Cardiac muscle cell (in vitro differentiated cells and primary cell): ENCODE measurements at regions not wholly inside any gene's neighbourhood (a gene's known extent, or its start where the extent isn't known, plus 50 kb on each side); places are given as distances from the start of the nearest gene placed in this dataset.

Source experiments
- DNase-seq, 2 donors: peaks; one replicate each; pipeline versions ENCODE4 v3.0.0 to v3.0.0-alpha.2; 2010 to 2017; ENCODE audit warnings: low read depth in 1 of 2, low spot score in 1 of 2
- H3K27ac ChIP-seq: fragments of 200-600 bp; sonication (generic); 2 replicates; pipeline ENCODE4 v1.5.1; 2016
- H3K27me3 ChIP-seq: fragments of 200-600 bp; sonication (generic); 2 replicates; pipeline ENCODE4 v1.6.0; 2016; ENCODE audit warnings: control low read depth
- H3K36me3 ChIP-seq: fragments of 200-600 bp; sonication (generic); 2 replicates; pipeline ENCODE4 v1.5.1; 2016; ENCODE audit warnings: control low read depth
- H3K4me1 ChIP-seq: fragments of 200-600 bp; sonication (generic); 2 replicates; pipeline ENCODE4 v1.8.1; 2017; ENCODE audit warnings: low read depth, mild to moderate bottlenecking, mixed run types
- H3K4me3 ChIP-seq: fragments of 200-600 bp; sonication (generic); 2 replicates; pipeline ENCODE4 v1.5.1; 2016; ENCODE audit warnings: mild to moderate bottlenecking
- H3K9me3 ChIP-seq: fragments of 200-600 bp; sonication (generic); 2 replicates; pipeline ENCODE4 v1.5.1; 2017; ENCODE audit warnings: low read depth, mild to moderate bottlenecking, control low read depth
- TF ChIP-seq, protein P1 (sequence below): IDR thresholded peaks from 2 replicates; pipeline ENCODE4 v1.5.1; 2012; ENCODE audit warnings: low read depth, mild to moderate bottlenecking, low read length

DNA sequence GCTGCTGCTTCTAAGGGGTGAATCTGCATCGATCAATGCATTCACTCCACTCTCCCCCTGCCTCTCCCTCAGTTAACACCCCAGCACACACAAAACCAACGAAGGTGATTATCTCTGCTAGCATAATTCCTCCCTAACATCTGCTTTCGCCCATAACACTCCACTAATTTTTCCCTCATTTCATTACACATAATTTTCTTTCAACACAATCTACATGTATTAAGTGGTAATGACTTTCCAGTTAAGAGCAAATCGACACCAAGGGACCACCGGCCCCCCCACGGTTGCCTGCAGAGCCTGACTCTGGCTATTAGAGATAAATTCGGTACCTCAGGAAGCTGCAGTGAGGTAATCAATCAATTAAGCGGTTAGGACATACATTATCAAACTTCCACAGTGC is 1115.6 kb downstream of the BCL11B start:
- Histone ChIP-seq H3K36me3 (no peaks in the 10 kb centered on the region), H3K9me3 (no peaks in the 10 kb centered on the region), H3K4me1 (no peaks in the 10 kb centered on the region), H3K4me3 (no peak overlapping the region), H3K27me3 (no peaks in the 10 kb centered on the region), H3K27ac (no peak overlapping the region)
- DNase-seq, result no peak
- TF ChIP-seq, protein P1, sequence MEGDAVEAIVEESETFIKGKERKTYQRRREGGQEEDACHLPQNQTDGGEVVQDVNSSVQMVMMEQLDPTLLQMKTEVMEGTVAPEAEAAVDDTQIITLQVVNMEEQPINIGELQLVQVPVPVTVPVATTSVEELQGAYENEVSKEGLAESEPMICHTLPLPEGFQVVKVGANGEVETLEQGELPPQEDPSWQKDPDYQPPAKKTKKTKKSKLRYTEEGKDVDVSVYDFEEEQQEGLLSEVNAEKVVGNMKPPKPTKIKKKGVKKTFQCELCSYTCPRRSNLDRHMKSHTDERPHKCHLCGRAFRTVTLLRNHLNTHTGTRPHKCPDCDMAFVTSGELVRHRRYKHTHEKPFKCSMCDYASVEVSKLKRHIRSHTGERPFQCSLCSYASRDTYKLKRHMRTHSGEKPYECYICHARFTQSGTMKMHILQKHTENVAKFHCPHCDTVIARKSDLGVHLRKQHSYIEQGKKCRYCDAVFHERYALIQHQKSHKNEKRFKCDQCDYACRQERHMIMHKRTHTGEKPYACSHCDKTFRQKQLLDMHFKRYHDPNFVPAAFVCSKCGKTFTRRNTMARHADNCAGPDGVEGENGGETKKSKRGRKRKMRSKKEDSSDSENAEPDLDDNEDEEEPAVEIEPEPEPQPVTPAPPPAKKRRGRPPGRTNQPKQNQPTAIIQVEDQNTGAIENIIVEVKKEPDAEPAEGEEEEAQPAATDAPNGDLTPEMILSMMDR, result no peak

DNA sequence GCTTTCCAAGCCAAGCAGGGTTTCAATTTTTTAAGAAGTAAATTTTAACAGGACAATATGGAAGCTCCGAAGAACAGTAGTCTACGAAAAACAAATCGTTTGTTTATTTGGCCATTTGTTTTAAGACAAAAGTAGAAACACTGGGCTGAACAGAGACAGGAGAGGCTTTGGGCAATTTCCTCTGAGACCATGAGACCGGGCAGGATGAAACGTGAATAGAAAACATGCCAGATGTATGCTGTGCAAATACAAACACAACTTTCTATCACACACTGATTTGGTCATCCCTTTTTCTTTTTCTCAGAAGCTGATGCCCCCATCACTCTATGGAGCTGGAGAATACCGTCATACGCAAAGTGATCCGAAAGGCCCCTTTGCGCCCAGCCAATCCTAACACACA is 1111.1 kb downstream of the BCL11B start:
- DNase-seq, result no peak
- H3K4me3 ChIP-seq, result no peak overlapping the region
- TF ChIP-seq, protein P1, result no peak
- no peaks in the 10 kb centered on the region for H3K36me3 ChIP-seq
- H3K27ac ChIP-seq, result no peak overlapping the region
- H3K27me3 ChIP-seq, result no peaks in the 10 kb centered on the region
- H3K9me3 ChIP-seq, result no peaks in the 10 kb centered on the region
- H3K4me1 ChIP-seq, result no peaks in the 10 kb centered on the region

DNA sequence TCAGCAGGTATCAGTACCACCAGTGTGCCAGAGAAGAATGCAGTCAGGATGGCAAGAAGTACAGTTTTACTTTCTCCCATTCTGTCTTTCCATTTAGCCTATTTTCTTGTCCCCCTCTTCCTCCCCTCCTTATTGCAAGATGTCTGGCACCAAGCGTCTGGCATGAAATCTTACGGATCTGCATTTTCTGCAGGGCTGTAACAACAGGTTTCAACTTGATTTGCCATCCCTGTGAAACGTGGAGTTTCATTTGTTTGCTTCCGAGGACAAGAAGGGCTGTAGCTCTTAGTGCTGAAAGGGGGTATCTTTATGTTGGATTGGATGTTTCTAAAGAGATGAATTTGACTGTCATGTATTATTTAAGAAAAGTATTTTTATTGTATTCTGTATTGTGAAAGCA is 1110.6 kb downstream of the BCL11B start:
- H3K36me3 ChIP-seq, result no peaks in the 10 kb centered on the region
- TF ChIP-seq, protein P1, result no peak

DNA sequence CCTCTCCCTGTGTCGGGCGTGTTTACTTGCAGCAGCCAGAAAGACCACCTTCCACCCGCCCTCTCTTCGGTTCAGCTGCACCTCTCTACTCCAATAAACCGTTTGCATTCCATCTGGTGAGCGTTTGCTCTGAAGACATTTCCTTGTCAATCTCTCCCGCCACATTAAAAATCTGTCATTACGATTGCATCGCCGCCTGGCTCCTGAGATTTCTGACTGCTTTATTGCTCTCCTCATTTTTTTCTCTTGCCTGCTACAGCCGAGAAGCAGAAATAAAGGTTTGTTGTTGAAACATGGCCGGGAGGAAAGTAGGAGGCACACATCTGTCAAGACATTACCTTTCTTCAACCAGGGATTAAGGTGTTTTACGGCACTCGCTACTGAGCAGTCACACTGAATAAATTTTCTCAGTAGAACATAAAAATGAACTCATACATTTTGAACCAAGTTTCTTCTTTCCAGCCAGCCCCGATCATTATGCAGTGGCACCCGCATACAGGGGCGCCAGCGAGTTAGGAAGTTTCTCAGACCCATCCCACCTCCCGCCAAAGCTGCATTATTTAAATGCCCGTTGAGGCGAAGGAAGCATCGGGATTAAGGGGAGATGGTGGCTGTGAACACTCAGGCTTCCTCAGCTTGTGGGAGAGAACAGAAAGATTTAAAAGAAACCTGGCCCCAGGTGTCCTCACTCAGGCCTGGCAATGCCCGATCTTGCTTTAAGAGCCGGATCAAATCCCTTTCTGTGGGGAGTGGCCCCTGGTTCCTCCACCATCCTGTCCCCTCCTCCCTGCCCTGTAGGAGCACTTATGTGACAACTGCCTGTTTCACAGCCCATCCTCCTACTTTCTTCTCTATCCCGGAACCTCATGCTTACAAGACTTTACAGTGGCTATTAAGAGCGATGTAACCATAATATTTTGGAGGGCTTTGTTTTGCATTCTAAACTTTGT is 1108.9 kb downstream of the BCL11B start:
- Histone ChIP-seq H3K4me1 (no peaks in the 10 kb centered on the region), H3K27ac (no peak overlapping the region), H3K36me3 (no peaks in the 10 kb centered on the region), H3K4me3 (no peak overlapping the region), H3K27me3 (no peaks in the 10 kb centered on the region), H3K9me3 (no peaks in the 10 kb centered on the region)
- TF ChIP-seq, protein P1, result no peak
- DNase-seq, result no peak

More for the DNA sequence above, 1110.6 kb downstream of the BCL11B start:
- H3K4me1 ChIP-seq, result no peaks in the 10 kb centered on the region
- H3K4me3 ChIP-seq, result no peak overlapping the region
- no peak for DNase-seq
- H3K27ac ChIP-seq, result no peak overlapping the region
- H3K9me3 ChIP-seq, result no peaks in the 10 kb centered on the region
- H3K27me3 ChIP-seq, result no peaks in the 10 kb centered on the region

DNA sequence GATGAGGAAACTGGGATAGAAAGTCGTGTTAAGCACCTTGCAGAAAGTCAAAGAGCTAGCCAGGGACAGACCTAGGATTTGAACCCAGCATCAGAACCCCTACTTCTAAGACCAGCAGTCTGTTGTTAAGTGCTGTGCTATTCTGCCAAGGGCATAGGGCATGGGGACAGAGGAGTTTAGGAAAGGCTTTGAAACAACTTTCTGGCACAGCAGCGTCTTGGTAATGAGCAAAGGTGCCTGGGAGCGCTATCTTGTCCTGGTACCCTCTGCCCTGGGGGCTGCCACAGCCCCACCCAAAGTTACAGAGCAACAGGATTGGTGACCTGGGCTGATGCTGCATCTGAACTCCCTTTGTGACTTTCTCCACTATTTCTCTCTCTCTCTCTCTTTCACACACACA is 1108.1 kb downstream of the BCL11B start:
- H3K27me3 ChIP-seq, result no peaks in the 10 kb centered on the region

More for the DNA sequence above, 1108.1 kb downstream of the BCL11B start:
- H3K9me3 ChIP-seq, result no peaks in the 10 kb centered on the region
- no peak overlapping the region for H3K27ac ChIP-seq
- no peak overlapping the region for H3K4me3 ChIP-seq
- no peaks in the 10 kb centered on the region for H3K4me1 ChIP-seq
- no peak for DNase-seq
- TF ChIP-seq, protein P1, result no peak
- no peaks in the 10 kb centered on the region for H3K36me3 ChIP-seq
